HCT116 (cell line): ENCODE measurements at regions not wholly inside any gene's neighbourhood (a gene's known extent, or its start where the extent isn't known, plus 50 kb on each side); places are given as distances from the start of the nearest gene placed in this dataset.

Experiments
- ATF3 ChIP-seq: IDR thresholded peaks from 2 replicates; pipeline ENCODE4 v1.6.1; 2012
- CTCF ChIP-seq, 3 experiments: fragments of 200-600 bp in 1 of 3; sonication (generic) in 1 of 3; IDR thresholded peaks in 2 of 3; conservative IDR thresholded peaks in 1 of 3; 2 replicates each; pipeline ENCODE4 v1.5.1; 2012 to 2017; ENCODE audit warnings: low read depth in 2 of 3, low read length in 2 of 3, antibody characterized with exemption in 1 of 3, borderline replicate concordance in 1 of 3, control low read depth in 1 of 3, mild to moderate bottlenecking in 1 of 3, mixed read lengths in 1 of 3, mixed run types in 1 of 3, moderate library complexity in 1 of 3; ENCODE audit not compliant: insufficient read depth in 1 of 3
- EGR1 ChIP-seq: IDR thresholded peaks from 2 replicates; pipeline ENCODE4 v1.6.1; 2012; ENCODE audit warnings: low read depth
- EZH2 ChIP-seq: fragments of 200-600 bp; sonication (generic); IDR thresholded peaks from 2 replicates; pipeline ENCODE4 v1.6.1; 2017; ENCODE audit warnings: antibody characterized with exemption, mixed run types
- JUND ChIP-seq: IDR thresholded peaks from 2 replicates; pipeline ENCODE4 v1.6.1; 2012
- POLR2A ChIP-seq: IDR thresholded peaks from 2 replicates; pipeline ENCODE4 v1.7.0; 2011; ENCODE audit warnings: borderline replicate concordance; ENCODE audit not compliant: insufficient read depth, insufficient read length; ENCODE audit errors: extremely low read depth
- POLR2AphosphoS5 ChIP-seq: IDR thresholded peaks from 2 replicates; pipeline ENCODE4 v1.6.1; 2011; ENCODE audit warnings: mild to moderate bottlenecking, low read depth, low read length, moderate library complexity
- RAD21 ChIP-seq: IDR thresholded peaks from 2 replicates; pipeline ENCODE4 v1.6.1; 2012; ENCODE audit warnings: low read depth, mild to moderate bottlenecking
- SIN3A ChIP-seq: IDR thresholded peaks from 2 replicates; pipeline ENCODE4 v1.6.1; 2012; ENCODE audit warnings: low read depth
- SP1 ChIP-seq: IDR thresholded peaks from 2 replicates; pipeline ENCODE4 v1.6.1; 2012; ENCODE audit warnings: low read depth
- YY1 ChIP-seq: IDR thresholded peaks from 2 replicates; pipeline ENCODE4 v1.6.1; 2011; ENCODE audit warnings: low read length, low read depth, moderate library complexity, mild to moderate bottlenecking; ENCODE audit not compliant: insufficient replicate concordance; ENCODE audit errors: extremely low read depth
- ZNF274 ChIP-seq: fragments of 200-500 bp; sonication (Bioruptor generic); IDR thresholded peaks from 2 replicates; pipeline ENCODE4 v1.6.1; 2014; ENCODE audit warnings: mild to moderate bottlenecking, low read depth, low read length, inconsistent platforms

GRCh38 chr21:16072737-16073136, 343.0 kb downstream of the USP25 start:
- TF ChIP-seq POLR2A (no peak), CTCF (IDR thresholded peaks at IDR 0.05 in 2 of 3, conservative IDR thresholded peaks at IDR 0.05 in 1 of 3; ENCODE audit: borderline replicate concordance in 1 of 3, insufficient read depth in 1 of 3, low read depth in 2 of 3, low read length in 2 of 3) (no peak), ATF3 (no peak), RAD21 (no peak), JUND (no peak), YY1 (no peak), SP1 (no peak), EGR1 (no peak), EZH2 (no peak), POLR2AphosphoS5 (no peak), ZNF274 (no peak), SIN3A (no peak)
